Lower leg skin (tissue), 3 donors: ENCODE measurements at regions not wholly inside any gene's neighbourhood (a gene's known extent, or its start where the extent isn't known, plus 50 kb on each side); places are given as distances from the start of the nearest gene placed in this dataset.

Experiments used
- POLR2A ChIP-seq, 2 donors: fragments of 450-650 bp; IDR thresholded peaks; one replicate each; pipeline ENCODE4 v1.6.1; 2016 to 2017; ENCODE audit warnings: antibody characterized with exemption in 2 of 2, mild to moderate bottlenecking in 1 of 2, moderate library complexity in 1 of 2
- TF ChIP-seq, protein P1 (sequence below), 3 donors: fragments of 450-650 bp; IDR thresholded peaks; one replicate each; pipeline ENCODE4 v1.5.1; 2016; ENCODE audit warnings: antibody characterized with exemption in 3 of 3, mild to moderate bottlenecking in 3 of 3, moderate library complexity in 2 of 3

DNA sequence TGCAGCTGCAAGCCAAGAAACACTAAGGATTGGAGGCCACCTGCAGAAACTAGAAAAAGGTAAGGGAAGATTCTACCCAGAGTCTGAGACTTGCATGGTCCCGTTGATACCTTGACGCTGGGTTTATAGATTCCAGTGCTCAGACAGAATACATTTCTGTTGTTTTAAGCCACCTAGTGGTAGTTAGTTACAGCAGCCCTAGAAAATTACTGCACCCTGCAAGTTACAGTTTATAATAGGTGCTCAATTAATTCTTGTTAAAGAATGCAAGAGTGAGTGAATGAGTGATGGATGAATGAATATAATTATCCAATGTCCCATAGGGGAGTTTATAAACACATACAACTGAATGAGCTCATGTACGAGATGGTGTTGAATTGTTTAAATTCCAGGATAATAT is 453.1 kb upstream of the SLC35B3 start:
- TF ChIP-seq, protein P1, sequence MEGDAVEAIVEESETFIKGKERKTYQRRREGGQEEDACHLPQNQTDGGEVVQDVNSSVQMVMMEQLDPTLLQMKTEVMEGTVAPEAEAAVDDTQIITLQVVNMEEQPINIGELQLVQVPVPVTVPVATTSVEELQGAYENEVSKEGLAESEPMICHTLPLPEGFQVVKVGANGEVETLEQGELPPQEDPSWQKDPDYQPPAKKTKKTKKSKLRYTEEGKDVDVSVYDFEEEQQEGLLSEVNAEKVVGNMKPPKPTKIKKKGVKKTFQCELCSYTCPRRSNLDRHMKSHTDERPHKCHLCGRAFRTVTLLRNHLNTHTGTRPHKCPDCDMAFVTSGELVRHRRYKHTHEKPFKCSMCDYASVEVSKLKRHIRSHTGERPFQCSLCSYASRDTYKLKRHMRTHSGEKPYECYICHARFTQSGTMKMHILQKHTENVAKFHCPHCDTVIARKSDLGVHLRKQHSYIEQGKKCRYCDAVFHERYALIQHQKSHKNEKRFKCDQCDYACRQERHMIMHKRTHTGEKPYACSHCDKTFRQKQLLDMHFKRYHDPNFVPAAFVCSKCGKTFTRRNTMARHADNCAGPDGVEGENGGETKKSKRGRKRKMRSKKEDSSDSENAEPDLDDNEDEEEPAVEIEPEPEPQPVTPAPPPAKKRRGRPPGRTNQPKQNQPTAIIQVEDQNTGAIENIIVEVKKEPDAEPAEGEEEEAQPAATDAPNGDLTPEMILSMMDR (IDR thresholded peaks at IDR 0.05) = no peak
- no peak for TF ChIP-seq POLR2A (IDR thresholded peaks at IDR 0.05)
